Endothelial cell (in vitro differentiated cells): ENCODE measurements at regions not wholly inside any gene's neighbourhood (a gene's known extent, or its start where the extent isn't known, plus 50 kb on each side); places are given as distances from the start of the nearest gene placed in this dataset.
"Not testable (repeated sequence)": the region's sequence is repeated elsewhere in the genome, so short reads cannot be mapped to it uniquely, and the experiment has no call there.

Experiments
- DNase-seq: peaks from one replicate; pipeline ENCODE4 v3.0.0; 2021; ENCODE audit warnings: low spot score
- H3K27ac Mint-ChIP-seq: one replicate; pipeline ENCODE4 v1.8.0; 2021; ENCODE audit warnings: mixed read lengths, inconsistent platforms; ENCODE audit not compliant: unreplicated experiment
- H3K27me3 Mint-ChIP-seq: one replicate; pipeline ENCODE4 v1.8.0; 2021; ENCODE audit warnings: mild to moderate bottlenecking, moderate library complexity, mixed read lengths, inconsistent platforms; ENCODE audit not compliant: unreplicated experiment
- H3K36me3 Mint-ChIP-seq: one replicate; pipeline ENCODE4 v1.8.0; 2021; ENCODE audit warnings: mild to moderate bottlenecking, low read depth, mixed read lengths, inconsistent platforms; ENCODE audit not compliant: unreplicated experiment
- H3K4me1 Mint-ChIP-seq: one replicate; pipeline ENCODE4 v1.8.0; 2021; ENCODE audit warnings: mild to moderate bottlenecking, mixed read lengths, inconsistent platforms; ENCODE audit not compliant: unreplicated experiment
- H3K4me3 Mint-ChIP-seq: one replicate; pipeline ENCODE4 v1.8.0; 2021; ENCODE audit warnings: mild to moderate bottlenecking, mixed read lengths, inconsistent platforms; ENCODE audit not compliant: unreplicated experiment
- H3K9me3 Mint-ChIP-seq: one replicate; pipeline ENCODE4 v1.8.0; 2021; ENCODE audit warnings: mixed read lengths, inconsistent platforms; ENCODE audit not compliant: unreplicated experiment
- TF ChIP-seq, protein P1 (sequence below): fragments of 200-600 bp; sonication (generic); IDR thresholded peaks from one replicate; pipeline ENCODE4 v1.5.0; 2021; ENCODE audit warnings: antibody characterized with exemption; ENCODE audit not compliant: unreplicated experiment

DNA sequence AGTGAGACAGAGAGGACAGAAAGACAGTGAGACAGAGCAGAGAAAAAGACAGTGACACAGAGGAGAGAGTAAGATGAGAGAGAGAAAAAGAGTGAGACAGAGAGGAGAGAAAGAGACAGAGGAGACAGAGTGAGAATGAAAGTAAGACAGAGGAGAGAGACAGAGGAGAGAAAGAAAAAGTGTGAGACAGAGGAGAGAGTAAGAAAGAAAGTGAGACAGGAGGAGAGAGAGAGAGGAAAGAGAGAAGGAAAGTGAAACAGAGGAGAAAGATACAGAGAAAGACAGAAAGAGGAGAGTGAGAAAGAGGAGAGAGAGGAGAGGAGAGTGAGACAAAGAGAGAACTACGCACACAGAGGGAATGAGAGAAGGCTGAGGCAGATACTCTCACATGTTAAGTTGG lies 411.6 kb upstream of the USP9Y start:
- H3K9me3 Mint-ChIP-seq, result peaks cover 26% of the 10 kb centered on the region
- peaks cover 12% of the 10 kb centered on the region for H3K36me3 Mint-ChIP-seq
- DNase-seq, result no peak
- TF ChIP-seq, protein P1, sequence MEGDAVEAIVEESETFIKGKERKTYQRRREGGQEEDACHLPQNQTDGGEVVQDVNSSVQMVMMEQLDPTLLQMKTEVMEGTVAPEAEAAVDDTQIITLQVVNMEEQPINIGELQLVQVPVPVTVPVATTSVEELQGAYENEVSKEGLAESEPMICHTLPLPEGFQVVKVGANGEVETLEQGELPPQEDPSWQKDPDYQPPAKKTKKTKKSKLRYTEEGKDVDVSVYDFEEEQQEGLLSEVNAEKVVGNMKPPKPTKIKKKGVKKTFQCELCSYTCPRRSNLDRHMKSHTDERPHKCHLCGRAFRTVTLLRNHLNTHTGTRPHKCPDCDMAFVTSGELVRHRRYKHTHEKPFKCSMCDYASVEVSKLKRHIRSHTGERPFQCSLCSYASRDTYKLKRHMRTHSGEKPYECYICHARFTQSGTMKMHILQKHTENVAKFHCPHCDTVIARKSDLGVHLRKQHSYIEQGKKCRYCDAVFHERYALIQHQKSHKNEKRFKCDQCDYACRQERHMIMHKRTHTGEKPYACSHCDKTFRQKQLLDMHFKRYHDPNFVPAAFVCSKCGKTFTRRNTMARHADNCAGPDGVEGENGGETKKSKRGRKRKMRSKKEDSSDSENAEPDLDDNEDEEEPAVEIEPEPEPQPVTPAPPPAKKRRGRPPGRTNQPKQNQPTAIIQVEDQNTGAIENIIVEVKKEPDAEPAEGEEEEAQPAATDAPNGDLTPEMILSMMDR, result no peak
- H3K27ac Mint-ChIP-seq, result no peak overlapping the region
- H3K4me3 Mint-ChIP-seq, result no peak overlapping the region
- no peaks in the 10 kb centered on the region for H3K4me1 Mint-ChIP-seq
- H3K27me3 Mint-ChIP-seq, result peaks cover 4% of the 10 kb centered on the region

DNA sequence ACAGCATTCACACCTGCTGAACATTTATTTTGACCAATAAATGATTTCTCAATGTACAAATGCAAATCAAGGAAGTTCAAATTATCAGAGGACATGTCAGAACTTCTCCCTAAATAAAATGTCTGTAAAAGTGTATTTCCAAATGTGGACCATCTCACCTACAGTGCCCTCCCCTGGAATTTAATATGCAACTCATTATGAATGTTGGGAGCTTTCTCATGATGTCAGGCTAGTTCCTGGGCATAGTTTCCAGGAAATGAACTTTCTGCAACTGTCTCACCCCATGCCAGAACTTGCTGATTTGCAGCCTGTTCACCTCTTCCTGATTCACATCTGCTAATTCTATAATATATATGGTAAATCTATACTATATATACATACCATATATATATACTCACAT lies 408.5 kb upstream of the USP9Y start:
- no peak for DNase-seq
- peaks cover 2% of the 10 kb centered on the region for H3K27me3 Mint-ChIP-seq
- H3K9me3 Mint-ChIP-seq, result peaks cover 13% of the 10 kb centered on the region
- H3K36me3 Mint-ChIP-seq, result no peaks in the 10 kb centered on the region
- H3K4me3 Mint-ChIP-seq, result no peak overlapping the region
- no peak overlapping the region for H3K27ac Mint-ChIP-seq
- TF ChIP-seq, protein P1, result no peak
- no peaks in the 10 kb centered on the region for H3K4me1 Mint-ChIP-seq

DNA sequence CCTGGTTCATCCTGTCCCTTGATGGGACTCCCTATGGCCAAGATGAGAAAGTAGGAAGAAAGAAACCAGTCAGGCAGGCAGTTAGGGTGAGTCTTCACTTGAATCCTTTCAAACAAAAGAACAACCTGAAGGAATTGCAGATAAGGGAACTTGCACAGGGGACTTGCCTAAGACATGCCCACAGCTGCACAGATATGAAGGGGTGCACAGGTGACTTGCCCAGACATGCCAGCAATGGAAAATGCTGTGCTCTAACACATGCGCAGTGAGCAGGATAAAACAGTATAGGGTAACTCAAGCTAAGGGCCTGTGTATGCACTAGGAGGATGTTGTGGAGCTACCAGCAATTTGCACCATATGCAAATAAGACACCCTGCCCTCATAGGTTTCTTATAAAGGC lies 404.6 kb upstream of the USP9Y start:
- no peak for DNase-seq
- no peak overlapping the region for H3K27ac Mint-ChIP-seq
- no peaks in the 10 kb centered on the region for H3K4me1 Mint-ChIP-seq
- no peaks in the 10 kb centered on the region for H3K36me3 Mint-ChIP-seq
- no peaks in the 10 kb centered on the region for H3K9me3 Mint-ChIP-seq
- TF ChIP-seq, protein P1, result no peak
- H3K4me3 Mint-ChIP-seq, result no peak overlapping the region
- peaks cover 2% of the 10 kb centered on the region for H3K27me3 Mint-ChIP-seq

DNA sequence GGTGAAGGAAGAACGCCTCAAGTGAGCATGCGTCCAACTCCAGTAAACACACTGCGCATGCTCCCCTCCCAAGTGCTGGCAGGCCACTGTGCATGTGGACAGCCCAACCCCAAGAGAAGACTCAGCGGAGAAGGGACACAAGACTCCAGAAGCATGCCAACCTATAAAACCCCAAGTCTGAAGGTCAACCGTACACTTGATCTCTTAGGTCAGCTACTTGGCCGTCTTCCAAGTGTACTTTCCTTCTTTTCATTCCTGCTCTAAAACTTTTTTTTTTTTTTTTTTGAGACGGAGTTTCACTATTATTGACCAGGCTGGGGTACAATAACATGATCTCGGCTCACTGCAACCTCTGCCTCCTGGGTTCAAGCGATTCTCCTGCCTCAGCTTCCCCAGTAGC lies 401.2 kb upstream of the USP9Y start:
- H3K4me3 Mint-ChIP-seq, H3K27ac Mint-ChIP-seq, H3K27me3 Mint-ChIP-seq, H3K9me3 Mint-ChIP-seq, H3K4me1 Mint-ChIP-seq, H3K36me3 Mint-ChIP-seq, DNase-seq: not testable (repeated sequence)

DNA sequence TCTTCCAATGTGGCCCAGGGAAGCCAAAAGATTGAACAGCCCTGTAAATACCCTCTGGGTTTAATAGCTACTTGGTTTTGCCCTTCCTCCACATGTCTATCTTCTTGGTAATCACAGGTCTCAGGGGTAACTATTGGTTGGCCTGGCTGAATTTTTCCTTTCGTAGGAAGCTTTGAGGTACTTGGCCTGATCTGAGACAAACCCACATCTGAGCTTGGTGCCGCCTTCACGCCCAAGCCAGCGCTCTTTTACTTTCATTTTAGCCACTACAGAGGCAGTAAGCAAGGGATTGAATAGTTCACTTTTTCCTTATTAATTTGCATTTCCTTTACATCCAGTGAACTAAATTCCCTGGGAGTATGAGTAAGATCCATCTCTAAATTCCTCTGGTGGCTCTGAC lies 397.6 kb upstream of the USP9Y start:
- Mint-ChIP-seq H3K4me1 (no peaks in the 10 kb centered on the region), H3K36me3 (no peaks in the 10 kb centered on the region), H3K27ac (no peak overlapping the region), H3K4me3 (no peak overlapping the region), H3K9me3 (peaks cover 5% of the 10 kb centered on the region), H3K27me3 (peaks cover 8% of the 10 kb centered on the region)
- TF ChIP-seq, protein P1, result no peak
- DNase-seq, result no peak

DNA sequence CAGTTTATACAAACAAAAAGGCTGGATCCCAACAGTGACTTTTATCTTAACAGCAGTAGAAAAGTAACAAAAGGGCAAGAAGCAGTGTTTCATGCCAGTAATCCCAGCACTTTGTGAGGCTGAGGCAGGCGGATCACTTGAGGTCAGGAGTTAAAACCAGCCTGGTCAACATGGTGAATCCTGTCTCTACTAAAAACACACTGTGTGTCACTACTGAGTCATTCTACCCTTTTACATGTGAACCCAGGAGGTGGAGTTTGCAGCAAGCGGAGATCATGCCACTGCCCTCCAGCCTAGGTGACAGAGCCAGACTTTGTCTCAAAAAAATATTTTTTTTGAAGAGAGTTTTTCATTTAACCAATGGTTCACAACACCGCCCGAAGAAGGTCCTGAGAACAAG lies 395.6 kb upstream of the USP9Y start:
- TF ChIP-seq, protein P1, result no peak
- H3K4me1 Mint-ChIP-seq, result no peaks in the 10 kb centered on the region
- peaks cover 8% of the 10 kb centered on the region for H3K27me3 Mint-ChIP-seq
- H3K4me3 Mint-ChIP-seq, result no peak overlapping the region
- H3K27ac Mint-ChIP-seq, result no peak overlapping the region
- no peaks in the 10 kb centered on the region for H3K36me3 Mint-ChIP-seq
- H3K9me3 Mint-ChIP-seq, result peaks cover 5% of the 10 kb centered on the region
- DNase-seq, result no peak
